GM21576 (cell line): ENCODE measurements at regions not wholly inside any gene's neighbourhood (a gene's known extent, or its start where the extent isn't known, plus 50 kb on each side); places are given as distances from the start of the nearest gene placed in this dataset.
"Not testable (repeated sequence)": the region's sequence is repeated elsewhere in the genome, so short reads cannot be mapped to it uniquely, and the experiment has no call there.

ENCODE experiments used
- ATAC-seq: cut with Tn5 transposase; IDR thresholded peaks from one replicate; pipeline ENCODE4 v1.9.1; 2021; ENCODE audit warnings: mild to moderate bottlenecking, moderate library complexity; ENCODE audit not compliant: unreplicated experiment

DNA sequence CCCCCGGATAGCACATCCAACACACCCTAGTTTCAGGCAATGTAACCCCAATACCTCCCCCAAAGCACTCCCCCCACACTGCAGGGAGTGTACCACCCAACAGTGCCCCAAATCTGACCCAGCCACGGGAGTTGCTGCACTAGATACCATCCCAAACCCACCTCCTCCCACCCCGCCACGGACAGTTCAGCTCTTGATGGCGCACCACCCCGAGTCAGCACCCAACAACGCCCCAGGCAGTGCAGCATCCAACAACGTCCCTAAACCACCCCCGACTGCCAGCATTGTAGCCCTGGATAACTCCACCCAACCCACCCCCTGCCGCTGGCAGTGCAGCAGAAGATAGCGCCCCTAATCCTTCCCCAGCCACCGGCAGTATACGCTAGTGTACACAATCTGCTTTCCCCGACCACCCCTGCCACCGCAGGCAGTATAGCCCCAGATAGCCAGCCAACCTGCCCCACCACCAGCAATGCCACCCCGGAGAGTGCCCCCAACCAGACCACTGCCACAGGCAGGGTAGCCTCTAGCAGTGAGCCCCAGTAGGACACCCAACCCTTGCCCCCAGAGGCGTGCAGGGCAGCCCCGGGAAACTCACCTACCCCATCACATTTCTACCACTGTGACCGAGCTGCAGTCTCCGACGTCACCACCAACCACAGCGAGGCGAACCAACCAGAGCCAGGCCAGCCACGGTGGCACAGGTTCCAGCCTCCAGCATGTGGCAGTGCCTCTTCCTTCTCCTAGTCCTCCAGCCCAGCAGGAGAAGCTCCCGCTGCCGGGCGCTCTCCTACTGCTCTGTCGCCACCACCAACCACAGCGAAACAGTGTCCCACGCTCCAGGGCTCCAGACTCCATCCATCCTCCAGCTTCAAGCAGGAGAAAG lies 178.1 kb downstream of the POTEB3 start:
- ATAC-seq, result no peak

GRCh38 chr15:21261396-21261964 lies 178.8 kb downstream of the POTEB3 start:
- no peak for ATAC-seq

DNA sequence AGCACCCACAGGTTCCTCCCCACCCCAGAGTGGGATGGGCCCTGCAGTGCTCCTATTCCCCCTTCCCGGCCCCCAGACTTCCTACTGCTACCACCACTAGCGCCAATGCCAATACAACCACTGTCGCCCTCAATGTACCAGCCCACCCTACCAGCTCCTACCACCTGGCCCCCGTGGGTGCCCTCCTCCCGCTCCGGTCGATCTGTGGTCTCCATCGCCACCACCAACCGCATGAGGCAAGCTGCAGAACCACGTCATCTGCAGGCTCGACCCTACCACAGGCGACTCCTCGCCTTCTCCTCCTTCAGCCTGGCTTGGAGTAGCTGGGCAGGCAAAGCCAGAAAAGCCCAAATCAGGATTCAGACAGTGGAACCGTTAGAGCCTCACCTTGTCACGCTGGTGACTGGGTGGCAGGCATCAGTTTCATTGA lies 179.3 kb downstream of the POTEB3 start:
- no peak for ATAC-seq

GRCh38 chr15:21258635-21259034 lies 181.7 kb downstream of the POTEB3 start:
- not testable (repeated sequence) for ATAC-seq

- ATAC-seq, result not testable (repeated sequence)
Measured at GRCh38 chr15:21249508-21250019, 190.7 kb downstream of the POTEB3 start.
